H9 (cell line): ENCODE measurements at regions not wholly inside any gene's neighbourhood (a gene's known extent, or its start where the extent isn't known, plus 50 kb on each side); places are given as distances from the start of the nearest gene placed in this dataset.

Source experiments
- DNase-seq: peaks from one replicate; pipeline ENCODE4 v3.0.0-alpha.2; 2017
- H2AFZ ChIP-seq: one replicate; pipeline ENCODE4 v1.6.1; 2013; ENCODE audit warnings: mild to moderate bottlenecking, low read length, control low read depth, moderate library complexity
- H2AK5ac ChIP-seq: 2 replicates; pipeline ENCODE4 v1.6.1; 2013; ENCODE audit warnings: low read length, control low read depth, mixed read lengths; ENCODE audit not compliant: insufficient read length
- H2BK120ac ChIP-seq: one replicate; pipeline ENCODE4 v1.6.1; 2013; ENCODE audit warnings: low read depth, mild to moderate bottlenecking, low read length, control low read depth, inconsistent platforms; ENCODE audit not compliant: poor library complexity, severe bottlenecking
- H2BK12ac ChIP-seq: 2 replicates; pipeline ENCODE4 v1.6.1; 2013; ENCODE audit warnings: low read length, control low read depth, mixed read lengths, low read depth; ENCODE audit not compliant: insufficient read length
- H2BK15ac ChIP-seq: 2 replicates; pipeline ENCODE4 v1.6.1; 2013; ENCODE audit warnings: low read depth, low read length, control low read depth
- H2BK20ac ChIP-seq: one replicate; pipeline ENCODE4 v1.6.1; 2013; ENCODE audit warnings: low read depth, mild to moderate bottlenecking, low read length, control low read depth, inconsistent platforms; ENCODE audit not compliant: poor library complexity, severe bottlenecking
- H2BK5ac ChIP-seq: 2 replicates; pipeline ENCODE4 v1.6.1; 2013; ENCODE audit warnings: low read length, control low read depth, mixed read lengths; ENCODE audit not compliant: insufficient read length
- H3K14ac ChIP-seq: 2 replicates; pipeline ENCODE4 v1.6.1; 2013; ENCODE audit warnings: low read length, control low read depth; ENCODE audit not compliant: insufficient read depth
- H3K18ac ChIP-seq: 2 replicates; pipeline ENCODE4 v1.6.1; 2013; ENCODE audit warnings: low read depth, mild to moderate bottlenecking, mixed read lengths, low read length, control low read depth; ENCODE audit not compliant: insufficient read length
- H3K23ac ChIP-seq: 2 replicates; pipeline ENCODE4 v1.6.1; 2013; ENCODE audit warnings: low read length, control low read depth, mixed read lengths, low read depth; ENCODE audit not compliant: insufficient read length
- H3K23me2 ChIP-seq: 2 replicates; pipeline ENCODE4 v1.6.1; 2013; ENCODE audit warnings: low read depth, mild to moderate bottlenecking, mixed read lengths, low read length, control low read depth; ENCODE audit not compliant: insufficient read length, poor library complexity, severe bottlenecking
- H3K27ac ChIP-seq: 2 replicates; pipeline ENCODE4 v1.5.1; 2013; ENCODE audit warnings: low read length, control low read depth, mixed read lengths, low read depth; ENCODE audit not compliant: insufficient read length
- H3K27me3 ChIP-seq: 2 replicates; pipeline ENCODE4 v1.6.1; 2013; ENCODE audit warnings: low read length, control low read depth, inconsistent platforms; ENCODE audit not compliant: insufficient read depth
- H3K4ac ChIP-seq: 2 replicates; pipeline ENCODE4 v1.6.1; 2013; ENCODE audit warnings: low read depth, mild to moderate bottlenecking, control low read depth, inconsistent platforms, low read length, moderate library complexity
- H3K4me1 ChIP-seq: 2 replicates; pipeline ENCODE4 v1.6.1; 2013; ENCODE audit warnings: low read length, control low read depth, inconsistent platforms; ENCODE audit not compliant: insufficient read depth
- H3K4me2 ChIP-seq: 2 replicates; pipeline ENCODE4 v1.6.1; 2013; ENCODE audit warnings: low read length, control low read depth, mixed read lengths; ENCODE audit not compliant: insufficient read length, insufficient read depth
- H3K56ac ChIP-seq: 2 replicates; pipeline ENCODE4 v1.6.1; 2013; ENCODE audit warnings: low read depth, mild to moderate bottlenecking, mixed read lengths, low read length, control low read depth; ENCODE audit not compliant: insufficient read length
- H3K79me1 ChIP-seq: 2 replicates; pipeline ENCODE4 v1.6.1; 2013; ENCODE audit warnings: low read depth, mild to moderate bottlenecking, moderate library complexity, low read length, control low read depth, inconsistent platforms; ENCODE audit not compliant: insufficient read depth, poor library complexity, severe bottlenecking
- H3K79me2 ChIP-seq: 2 replicates; pipeline ENCODE4 v1.6.1; 2013; ENCODE audit warnings: low read length, control low read depth, inconsistent platforms; ENCODE audit not compliant: insufficient read depth
- H3K9ac ChIP-seq: 2 replicates; pipeline ENCODE4 v1.6.1; 2013; ENCODE audit warnings: low read length, control low read depth, mixed read lengths; ENCODE audit not compliant: insufficient read length; ENCODE audit errors: extremely low read depth
- H3K9me3 ChIP-seq: one replicate; pipeline ENCODE4 v1.6.1; 2013; ENCODE audit warnings: low read depth, low read length, inconsistent platforms; ENCODE audit not compliant: control insufficient read depth
- H3T11ph ChIP-seq: one replicate; pipeline ENCODE4 v1.6.1; 2013; ENCODE audit warnings: mild to moderate bottlenecking, low read length, control low read depth, inconsistent platforms
- H4K20me1 ChIP-seq: one replicate; pipeline ENCODE4 v1.6.1; 2013; ENCODE audit not compliant: control insufficient read depth, insufficient read length, insufficient read depth
- H4K5ac ChIP-seq: 2 replicates; pipeline ENCODE4 v1.6.1; 2013; ENCODE audit warnings: low read depth, mild to moderate bottlenecking, mixed read lengths, low read length, control low read depth; ENCODE audit not compliant: insufficient read length
- H4K8ac ChIP-seq: replicated peaks from 2 replicates; pipeline ENCODE4 v1.6.1; 2013; ENCODE audit warnings: low read length, control low read depth, mixed read lengths, low read depth; ENCODE audit not compliant: insufficient read length
- H4K91ac ChIP-seq: 2 replicates; pipeline ENCODE4 v1.6.1; 2013; ENCODE audit warnings: low read depth, mild to moderate bottlenecking, moderate library complexity, mixed read lengths, low read length, control low read depth; ENCODE audit not compliant: insufficient read length
- H3K27ac Mint-ChIP-seq, 3 experiments: 2 replicates in 2 of 3; 3 replicates in 1 of 3; pipeline ENCODE4 v1.8.0; 2020 to 2021; ENCODE audit warnings: mixed read lengths in 3 of 3, mild to moderate bottlenecking in 1 of 3, moderate library complexity in 1 of 3
- H3K27me3 Mint-ChIP-seq: 2 replicates; pipeline ENCODE4 v1.8.0; 2021; ENCODE audit warnings: low read depth, mild to moderate bottlenecking, moderate library complexity, mixed read lengths
- H3K36me3 Mint-ChIP-seq, 3 experiments: 2 replicates in 2 of 3; 3 replicates in 1 of 3; pipeline ENCODE4 v1.8.0; 2020 to 2021; ENCODE audit warnings: low read depth in 3 of 3, mixed read lengths in 3 of 3; ENCODE audit not compliant: insufficient read depth in 1 of 3
- H3K4me1 Mint-ChIP-seq, 2 experiments: 2 replicates each; pipeline ENCODE4 v1.8.0; 2020; ENCODE audit warnings: mixed read lengths in 2 of 2
- H3K4me3 Mint-ChIP-seq, 2 experiments: 2 replicates in 1 of 2; 3 replicates in 1 of 2; pipeline ENCODE4 v1.8.0; 2020 to 2021; ENCODE audit warnings: mild to moderate bottlenecking in 2 of 2, mixed read lengths in 2 of 2, moderate library complexity in 1 of 2
- H3K9me3 Mint-ChIP-seq, 2 experiments: 2 replicates in 1 of 2; 3 replicates in 1 of 2; pipeline ENCODE4 v1.8.0; 2020; ENCODE audit warnings: mild to moderate bottlenecking in 2 of 2, mixed read lengths in 2 of 2, moderate library complexity in 1 of 2
- TF ChIP-seq, protein P1 (sequence below): fragments of 200-600 bp; sonication (generic); conservative IDR thresholded peaks from 3 replicates; pipeline ENCODE4 v1.8.0; 2021; ENCODE audit warnings: antibody characterized with exemption, mild to moderate bottlenecking

- Histone ChIP-seq H3T11ph (no peak overlapping the region), H2BK12ac (no peak overlapping the region), H3K4me2 (no peak overlapping the region), H3K18ac (no peak overlapping the region), H3K27me3 (no peaks in the 10 kb centered on the region), H2BK15ac (no peak overlapping the region), H2BK120ac (no peak overlapping the region), H3K56ac (no peak overlapping the region), H3K9me3 (no peaks in the 10 kb centered on the region), H3K27ac (no peak overlapping the region), H4K91ac (no peak overlapping the region), H3K9ac (no peak overlapping the region), H3K79me2 (no peaks in the 10 kb centered on the region), H3K4ac (no peak overlapping the region), H2AK5ac (no peak overlapping the region), H3K23me2 (no peaks in the 10 kb centered on the region), H4K5ac (no peak overlapping the region), H3K23ac (no peak overlapping the region), H3K14ac (no peak overlapping the region), H4K20me1 (no peaks in the 10 kb centered on the region), H4K8ac (no peak overlapping the region), H3K79me1 (no peaks in the 10 kb centered on the region), H2BK20ac (no peak overlapping the region), H2BK5ac (no peak overlapping the region), H2AFZ (no peak overlapping the region), H3K4me1 (no peaks in the 10 kb centered on the region)
- H3K4me3 Mint-ChIP-seq, result no peak overlapping the region
- no peak overlapping the region for H3K27ac Mint-ChIP-seq
- DNase-seq, result no peak
- no peaks in the 10 kb centered on the region for H3K36me3 Mint-ChIP-seq
- H3K9me3 Mint-ChIP-seq, result no peaks in the 10 kb centered on the region
- H3K27me3 Mint-ChIP-seq, result no peaks in the 10 kb centered on the region
- TF ChIP-seq, protein P1, sequence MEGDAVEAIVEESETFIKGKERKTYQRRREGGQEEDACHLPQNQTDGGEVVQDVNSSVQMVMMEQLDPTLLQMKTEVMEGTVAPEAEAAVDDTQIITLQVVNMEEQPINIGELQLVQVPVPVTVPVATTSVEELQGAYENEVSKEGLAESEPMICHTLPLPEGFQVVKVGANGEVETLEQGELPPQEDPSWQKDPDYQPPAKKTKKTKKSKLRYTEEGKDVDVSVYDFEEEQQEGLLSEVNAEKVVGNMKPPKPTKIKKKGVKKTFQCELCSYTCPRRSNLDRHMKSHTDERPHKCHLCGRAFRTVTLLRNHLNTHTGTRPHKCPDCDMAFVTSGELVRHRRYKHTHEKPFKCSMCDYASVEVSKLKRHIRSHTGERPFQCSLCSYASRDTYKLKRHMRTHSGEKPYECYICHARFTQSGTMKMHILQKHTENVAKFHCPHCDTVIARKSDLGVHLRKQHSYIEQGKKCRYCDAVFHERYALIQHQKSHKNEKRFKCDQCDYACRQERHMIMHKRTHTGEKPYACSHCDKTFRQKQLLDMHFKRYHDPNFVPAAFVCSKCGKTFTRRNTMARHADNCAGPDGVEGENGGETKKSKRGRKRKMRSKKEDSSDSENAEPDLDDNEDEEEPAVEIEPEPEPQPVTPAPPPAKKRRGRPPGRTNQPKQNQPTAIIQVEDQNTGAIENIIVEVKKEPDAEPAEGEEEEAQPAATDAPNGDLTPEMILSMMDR, result no peak
- no peaks in the 10 kb centered on the region for H3K4me1 Mint-ChIP-seq
These were observed 166.7 kb downstream of the TMTC3 start for GRCh38 chr12:88308825-88309224.
